CD4-positive, alpha-beta memory T cell (primary cell): ENCODE measurements at regions not wholly inside any gene's neighbourhood (a gene's known extent, or its start where the extent isn't known, plus 50 kb on each side); places are given as distances from the start of the nearest gene placed in this dataset.

Experiments used
- CTCF ChIA-PET: fragments of 350-600 bp; sonication (Branson Sonifier 250); formaldehyde crosslinking; loops from one replicate; lab custom pipeline; 2021; ENCODE audit warnings: inconsistent platforms; ENCODE audit not compliant: partially characterized antibody; lab: Charles Lee
- POLR2A ChIA-PET: fragments of 350-600 bp; sonication (Branson Sonifier 250); formaldehyde crosslinking; loops from one replicate; lab custom pipeline; 2021; ENCODE audit not compliant: partially characterized antibody; lab: Charles Lee
- DNase-seq, 5 donors: peaks; one replicate each; pipeline versions ENCODE4 v3.0.0 to v3.0.0-alpha.2; 2020 to 2022; ENCODE audit warnings: mixed read lengths in 1 of 5
- H3K27ac ChIP-seq: one replicate; pipeline ENCODE4 v1.7.0; 2013; ENCODE audit warnings: low read depth, low read length
- H3K27me3 ChIP-seq: 2 replicates; pipeline ENCODE4 v1.7.0; 2013; ENCODE audit warnings: mild to moderate bottlenecking, low read length, moderate library complexity; ENCODE audit not compliant: insufficient read depth
- H3K36me3 ChIP-seq: 2 replicates; pipeline ENCODE4 v1.7.0; 2013; ENCODE audit warnings: mild to moderate bottlenecking, low read length, moderate library complexity; ENCODE audit not compliant: insufficient read depth
- H3K4me1 ChIP-seq: 2 replicates; pipeline ENCODE4 v1.7.0; 2013; ENCODE audit warnings: mild to moderate bottlenecking, low read length, moderate library complexity; ENCODE audit not compliant: insufficient read depth
- H3K4me3 ChIP-seq, 2 donors: one replicate each; pipeline ENCODE4 v1.7.0; 2013; ENCODE audit warnings: low read length in 2 of 2, mild to moderate bottlenecking in 1 of 2
- H3K9me3 ChIP-seq, 2 donors: one replicate each; pipeline ENCODE4 v1.7.0; 2013; ENCODE audit warnings: low read length in 2 of 2, control low read depth in 1 of 2; ENCODE audit not compliant: control insufficient read depth in 1 of 2
- H3K27ac Mint-ChIP-seq, 7 donors: one replicate each; pipeline ENCODE4 v1.8.0; 2020 to 2021; ENCODE audit warnings: mixed read lengths in 7 of 7, mild to moderate bottlenecking in 6 of 7, inconsistent platforms in 3 of 7, moderate library complexity in 3 of 7
- H3K27me3 Mint-ChIP-seq, 2 donors: one replicate each; pipeline ENCODE4 v1.8.0; 2020 to 2021; ENCODE audit warnings: mixed read lengths in 2 of 2
- H3K36me3 Mint-ChIP-seq, 2 donors: one replicate each; pipeline ENCODE4 v1.8.0; 2020 to 2021; ENCODE audit warnings: mixed read lengths in 2 of 2, inconsistent platforms in 1 of 2, mild to moderate bottlenecking in 1 of 2
- H3K4me1 Mint-ChIP-seq, 4 donors: one replicate each; pipeline ENCODE4 v1.8.0; 2020 to 2021; ENCODE audit warnings: mixed read lengths in 4 of 4, mild to moderate bottlenecking in 1 of 4
- H3K4me3 Mint-ChIP-seq, 8 donors: one replicate each; pipeline ENCODE4 v1.8.0; 2020 to 2021; ENCODE audit warnings: mixed read lengths in 8 of 8, mild to moderate bottlenecking in 7 of 8, moderate library complexity in 6 of 8, inconsistent platforms in 3 of 8
- H3K9me3 Mint-ChIP-seq, 8 donors: one replicate each; pipeline ENCODE4 v1.8.0; 2020 to 2021; ENCODE audit warnings: mixed read lengths in 8 of 8, mild to moderate bottlenecking in 5 of 8, inconsistent platforms in 3 of 8, moderate library complexity in 1 of 8
- intact Hi-C: fragments of 100-400 bp; cut with micrococcal nuclease; formaldehyde crosslinking; loops from one replicate; pipeline ENCODE4 v1.15.1; 2023

GRCh38 chr4:137681081-137681480, 148.8 kb upstream of the PCDH18 start:
- ChIA-PET POLR2A (no interaction called here), CTCF (no interaction called here)
- intact Hi-C loops: no loop called here
- peaks cover 0 to 9% (median 3%) of the 10 kb centered on the region in 8 donors for H3K9me3 Mint-ChIP-seq
- Histone ChIP-seq H3K4me1 (no peaks in the 10 kb centered on the region), H3K27me3 (no peaks in the 10 kb centered on the region), H3K27ac (no peak overlapping the region), H3K36me3 (no peaks in the 10 kb centered on the region), H3K9me3 (no peaks in the 10 kb centered on the region), H3K4me3 (no peak overlapping the region)
- H3K27ac Mint-ChIP-seq: no peak overlapping the region
- H3K4me3 Mint-ChIP-seq: no peak overlapping the region
- DNase-seq: no peak
- H3K27me3 Mint-ChIP-seq: no peaks in the 10 kb centered on the region
- H3K4me1 Mint-ChIP-seq: no peaks in the 10 kb centered on the region
- no peaks in the 10 kb centered on the region for H3K36me3 Mint-ChIP-seq

GRCh38 chr4:137678796-137679195, 146.5 kb upstream of the PCDH18 start:
- H3K9me3 Mint-ChIP-seq: peaks cover 0 to 16% (median 4%) of the 10 kb centered on the region in 8 donors
- ChIA-PET POLR2A (no interaction called here), CTCF (no interaction called here)
- no peak overlapping the region for H3K27ac Mint-ChIP-seq
- no peaks in the 10 kb centered on the region for H3K36me3 Mint-ChIP-seq
- no peaks in the 10 kb centered on the region for H3K27me3 Mint-ChIP-seq
- Histone ChIP-seq H3K27ac (no peak overlapping the region), H3K4me3 (no peak overlapping the region), H3K27me3 (no peaks in the 10 kb centered on the region), H3K4me1 (no peaks in the 10 kb centered on the region), H3K36me3 (no peaks in the 10 kb centered on the region), H3K9me3 (no peaks in the 10 kb centered on the region)
- intact Hi-C loops: no loop called here
- no peaks in the 10 kb centered on the region for H3K4me1 Mint-ChIP-seq
- DNase-seq: no peak
- H3K4me3 Mint-ChIP-seq: no peak overlapping the region

GRCh38 chr4:137677863-137678262, 145.6 kb upstream of the PCDH18 start:
- Histone ChIP-seq H3K4me1 (no peaks in the 10 kb centered on the region), H3K27ac (no peak overlapping the region), H3K36me3 (no peaks in the 10 kb centered on the region), H3K9me3 (no peaks in the 10 kb centered on the region), H3K4me3 (no peak overlapping the region), H3K27me3 (no peaks in the 10 kb centered on the region)
- Mint-ChIP-seq H3K36me3 (no peaks in the 10 kb centered on the region), H3K4me3 (no peak overlapping the region), H3K9me3 (peaks cover 0 to 19% (median 4%) of the 10 kb centered on the region in 8 donors), H3K27ac (no peak overlapping the region), H3K27me3 (no peaks in the 10 kb centered on the region), H3K4me1 (no peaks in the 10 kb centered on the region)
- intact Hi-C loops: no loop called here
- DNase-seq: no peak
- ChIA-PET CTCF (no interaction called here), POLR2A (no interaction called here)

GRCh38 chr4:137676357-137676998, 144.2 kb upstream of the PCDH18 start:
- POLR2A ChIA-PET: no interaction called here
- no peak overlapping the region for H3K4me3 Mint-ChIP-seq
- H3K4me3 ChIP-seq: no peak overlapping the region
- no peak overlapping the region for H3K27ac ChIP-seq
- no peak overlapping the region for H3K27ac Mint-ChIP-seq
- H3K27me3 Mint-ChIP-seq: no peaks in the 10 kb centered on the region
- H3K4me1 ChIP-seq: no peaks in the 10 kb centered on the region
- peaks cover 0 to 22% (median 4%) of the 10 kb centered on the region in 8 donors for H3K9me3 Mint-ChIP-seq
- H3K9me3 ChIP-seq: no peaks in the 10 kb centered on the region
- DNase-seq: no peak
- H3K4me1 Mint-ChIP-seq: no peaks in the 10 kb centered on the region
- H3K36me3 Mint-ChIP-seq: no peaks in the 10 kb centered on the region
- intact Hi-C loops: no loop called here
- CTCF ChIA-PET: no interaction called here
- H3K27me3 ChIP-seq: no peaks in the 10 kb centered on the region
- no peaks in the 10 kb centered on the region for H3K36me3 ChIP-seq

- Histone ChIP-seq H3K4me3 (no peak overlapping the region), H3K4me1 (no peaks in the 10 kb centered on the region), H3K9me3 (no peaks in the 10 kb centered on the region), H3K36me3 (no peaks in the 10 kb centered on the region), H3K27me3 (no peaks in the 10 kb centered on the region), H3K27ac (no peak overlapping the region)
- DNase-seq: no peak
- Mint-ChIP-seq H3K4me3 (no peak overlapping the region), H3K9me3 (peaks cover 0 to 21% (median 3%) of the 10 kb centered on the region in 8 donors), H3K27me3 (no peaks in the 10 kb centered on the region), H3K27ac (no peak overlapping the region), H3K36me3 (no peaks in the 10 kb centered on the region), H3K4me1 (no peaks in the 10 kb centered on the region)
- CTCF ChIA-PET: no interaction called here
- POLR2A ChIA-PET: no interaction called here
- intact Hi-C loops: no loop called here
Measured at GRCh38 chr4:137674066-137674465, 141.8 kb upstream of the PCDH18 start.

GRCh38 chr4:137668885-137669545, 136.7 kb upstream of the PCDH18 start:
- no peaks in the 10 kb centered on the region for H3K4me1 Mint-ChIP-seq
- DNase-seq: no peak
- H3K9me3 Mint-ChIP-seq: peaks cover 0 to 19% (median 2%) of the 10 kb centered on the region in 8 donors
- Histone ChIP-seq H3K36me3 (no peaks in the 10 kb centered on the region), H3K4me1 (no peaks in the 10 kb centered on the region), H3K4me3 (no peak overlapping the region), H3K27ac (no peak overlapping the region), H3K9me3 (no peaks in the 10 kb centered on the region), H3K27me3 (no peaks in the 10 kb centered on the region)
- intact Hi-C loops: no loop called here
- no peak overlapping the region for H3K27ac Mint-ChIP-seq
- CTCF ChIA-PET: no interaction called here
- H3K36me3 Mint-ChIP-seq: no peaks in the 10 kb centered on the region
- H3K4me3 Mint-ChIP-seq: no peak overlapping the region
- H3K27me3 Mint-ChIP-seq: no peaks in the 10 kb centered on the region
- POLR2A ChIA-PET: no interaction called here

- Histone ChIP-seq H3K4me3 (no peak overlapping the region), H3K9me3 (no peaks in the 10 kb centered on the region), H3K36me3 (no peaks in the 10 kb centered on the region), H3K4me1 (no peaks in the 10 kb centered on the region), H3K27me3 (no peaks in the 10 kb centered on the region), H3K27ac (no peak overlapping the region)
- H3K36me3 Mint-ChIP-seq: no peaks in the 10 kb centered on the region
- H3K4me1 Mint-ChIP-seq: no peaks in the 10 kb centered on the region
- no peak overlapping the region for H3K4me3 Mint-ChIP-seq
- DNase-seq: no peak
- intact Hi-C loops: no loop called here
- no peak overlapping the region for H3K27ac Mint-ChIP-seq
- ChIA-PET CTCF (interaction anchor here (0.7 kb wide), 1 partner anchor 339 kb away, joined by 3 read pairs; no protein-coding TSS in a partner anchor), POLR2A (no interaction called here)
- no peaks in the 10 kb centered on the region for H3K27me3 Mint-ChIP-seq
- peaks cover 0 to 16% (median 4%) of the 10 kb centered on the region in 8 donors for H3K9me3 Mint-ChIP-seq
Measured at GRCh38 chr4:137664416-137664815, 132.1 kb upstream of the PCDH18 start.
